Adipocyte (in vitro differentiated cells): ENCODE measurements at regions not wholly inside any gene's neighbourhood (a gene's known extent, or its start where the extent isn't known, plus 50 kb on each side); places are given as distances from the start of the nearest gene placed in this dataset.
"Not testable (repeated sequence)": the region's sequence is repeated elsewhere in the genome, so short reads cannot be mapped to it uniquely, and the experiment has no call there.

ENCODE experiments used
- DNase-seq: peaks from one replicate; pipeline ENCODE4 v3.0.0-alpha.2; 2015; ENCODE audit warnings: low read depth
- H3K27me3 ChIP-seq: replicated peaks from 2 replicates; pipeline ENCODE4 v1.7.0; 2013; ENCODE audit warnings: mild to moderate bottlenecking, low read length, moderate library complexity; ENCODE audit not compliant: control insufficient read depth, insufficient read depth
- H3K36me3 ChIP-seq: 2 replicates; pipeline ENCODE4 v1.7.0; 2013; ENCODE audit warnings: low read length, mild to moderate bottlenecking, moderate library complexity; ENCODE audit not compliant: control insufficient read depth, insufficient read depth, severe bottlenecking
- H3K4me1 ChIP-seq: 2 replicates; pipeline ENCODE4 v1.7.0; 2013; ENCODE audit warnings: mild to moderate bottlenecking, low read length, moderate library complexity; ENCODE audit not compliant: control insufficient read depth, insufficient read depth
- H3K4me3 ChIP-seq: 2 replicates; pipeline ENCODE4 v1.7.0; 2013; ENCODE audit warnings: mild to moderate bottlenecking, low read length, moderate library complexity
- H3K9ac ChIP-seq: 2 replicates; pipeline ENCODE4 v1.7.0; 2013; ENCODE audit warnings: mild to moderate bottlenecking, low read length, moderate library complexity
- H3K9me3 ChIP-seq: 2 replicates; pipeline ENCODE4 v1.7.0; 2013; ENCODE audit warnings: mild to moderate bottlenecking, low read length, moderate library complexity; ENCODE audit not compliant: control insufficient read depth

- Histone ChIP-seq H3K9me3 (peaks cover 10% of the 10 kb centered on the region), H3K27me3 (no peaks in the 10 kb centered on the region), H3K9ac (no peak overlapping the region), H3K36me3 (no peaks in the 10 kb centered on the region), H3K4me1 (no peaks in the 10 kb centered on the region), H3K4me3 (no peak overlapping the region)
- no peak for DNase-seq
Measured at GRCh38 chr10:21110358-21110757, 213.2 kb upstream of the NEBL start.

GRCh38 chr10:21106931-21107330, 209.8 kb upstream of the NEBL start:
- not testable (repeated sequence) for H3K9ac ChIP-seq, H3K27me3 ChIP-seq, H3K4me3 ChIP-seq, H3K4me1 ChIP-seq, DNase-seq, H3K36me3 ChIP-seq, H3K9me3 ChIP-seq

- H3K36me3 ChIP-seq, H3K27me3 ChIP-seq, H3K4me1 ChIP-seq, DNase-seq, H3K9me3 ChIP-seq, H3K9ac ChIP-seq, H3K4me3 ChIP-seq: not testable (repeated sequence)
Measured at GRCh38 chr10:21105331-21105730, 208.2 kb upstream of the NEBL start.

DNA sequence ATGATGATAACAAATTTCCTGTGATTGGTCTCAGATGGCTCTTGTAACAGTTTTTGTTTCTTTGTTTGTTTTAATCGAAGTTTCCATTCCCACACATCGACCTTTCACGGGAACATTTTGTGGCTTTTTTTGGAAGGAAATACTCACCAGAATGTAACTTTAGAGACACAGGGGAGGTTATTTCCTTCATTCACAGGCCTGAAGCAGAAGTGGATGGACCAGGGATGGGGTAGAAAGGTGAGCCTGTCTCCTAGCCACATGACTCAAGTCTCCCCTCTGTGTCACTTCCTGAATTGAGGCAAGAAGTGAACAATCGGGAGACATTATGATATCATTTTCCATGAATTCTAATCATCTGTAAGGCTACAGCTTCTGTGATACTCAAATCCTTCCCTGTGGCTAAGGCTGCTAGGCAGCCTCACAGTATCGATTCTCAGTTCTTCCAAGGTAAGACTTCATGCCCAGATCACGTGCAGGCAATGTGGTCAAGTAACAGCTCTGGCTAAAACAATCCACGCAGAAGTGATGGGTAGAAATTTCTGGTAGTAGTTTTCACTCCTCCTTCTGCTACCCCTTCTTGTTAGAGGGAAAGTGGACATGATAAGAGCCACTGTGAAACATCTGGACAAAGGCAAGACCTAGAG, 203.9 kb upstream of the NEBL start:
- Histone ChIP-seq H3K4me1 (peaks cover 17% of the 10 kb centered on the region), H3K36me3 (no peaks in the 10 kb centered on the region), H3K4me3 (peak overlapping the region; percentile 36), H3K9ac (peak overlapping the region; percentile 28), H3K9me3 (no peaks in the 10 kb centered on the region), H3K27me3 (no peaks in the 10 kb centered on the region)
- no peak for DNase-seq

GRCh38 chr10:21100190-21100589, 203.1 kb upstream of the NEBL start:
- no peaks in the 10 kb centered on the region for H3K9me3 ChIP-seq
- H3K4me3 ChIP-seq: no peak overlapping the region
- H3K4me1 ChIP-seq: peaks cover 17% of the 10 kb centered on the region
- peak overlapping the region; percentile 28 for H3K9ac ChIP-seq
- H3K27me3 ChIP-seq: no peaks in the 10 kb centered on the region
- H3K36me3 ChIP-seq: no peaks in the 10 kb centered on the region
- no peak for DNase-seq

DNA sequence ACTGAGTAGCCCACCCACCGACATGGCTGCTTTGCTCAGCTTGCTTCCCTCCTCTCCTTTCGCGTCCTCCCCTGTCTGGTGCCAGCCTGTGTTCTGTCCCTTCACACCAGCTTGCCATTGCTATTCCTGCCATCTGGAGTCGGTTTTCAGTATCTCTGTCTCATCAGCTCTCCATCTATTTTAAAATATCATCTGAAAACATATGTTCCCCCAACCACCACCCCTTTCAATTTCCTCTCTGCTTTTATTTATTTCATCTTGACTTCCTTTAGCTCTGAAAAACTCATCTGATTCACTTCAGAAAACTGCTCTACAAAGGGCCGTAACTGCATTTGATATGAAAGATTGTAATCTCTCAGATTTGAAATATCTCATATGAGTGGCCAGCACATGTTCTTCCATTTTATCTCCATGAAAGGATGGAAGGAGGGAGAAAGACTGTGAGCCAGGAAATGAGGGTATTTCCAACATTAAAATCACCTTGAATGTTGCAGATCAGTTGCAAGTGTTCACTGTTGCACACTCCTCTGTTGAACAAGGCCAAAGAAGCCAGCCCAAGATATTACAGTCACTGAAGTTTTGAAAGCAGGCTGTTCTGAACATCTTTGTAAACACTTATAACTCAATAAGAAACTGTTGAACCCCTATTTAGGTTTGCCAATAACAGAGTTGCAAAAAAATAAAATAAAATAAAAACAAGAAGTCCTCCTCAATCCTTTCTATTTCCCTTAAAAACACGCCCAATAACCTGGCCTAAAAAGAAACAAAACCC, 202.4 kb upstream of the NEBL start:
- no peaks in the 10 kb centered on the region for H3K27me3 ChIP-seq
- no peaks in the 10 kb centered on the region for H3K36me3 ChIP-seq
- H3K9ac ChIP-seq: no peak overlapping the region
- H3K4me1 ChIP-seq: peaks cover 17% of the 10 kb centered on the region
- no peaks in the 10 kb centered on the region for H3K9me3 ChIP-seq
- no peak for DNase-seq
- no peak overlapping the region for H3K4me3 ChIP-seq

DNA sequence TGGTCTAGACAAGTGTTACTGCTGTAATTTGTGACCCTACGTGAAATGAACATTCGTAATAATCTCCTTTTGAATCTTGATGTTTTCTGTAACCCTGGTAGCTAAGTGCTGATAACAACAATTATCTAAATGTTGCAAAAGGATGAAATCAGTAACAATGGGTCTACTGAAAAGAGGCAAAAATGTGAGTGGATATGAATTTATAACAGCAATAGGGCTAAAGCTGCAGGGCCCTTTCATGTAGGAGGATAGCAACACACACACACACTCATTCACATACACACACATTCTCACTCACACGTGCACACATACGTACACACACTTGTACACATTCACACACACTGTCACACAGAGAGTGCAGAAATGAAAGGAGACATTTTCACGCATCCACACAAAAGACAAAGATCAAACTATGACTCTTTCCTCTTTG, 200.8 kb upstream of the NEBL start:
- Histone ChIP-seq H3K9ac (no peak overlapping the region), H3K9me3 (no peaks in the 10 kb centered on the region), H3K27me3 (no peaks in the 10 kb centered on the region), H3K4me3 (no peak overlapping the region), H3K36me3 (no peaks in the 10 kb centered on the region), H3K4me1 (peaks cover 20% of the 10 kb centered on the region)
- no peak for DNase-seq

- DNase-seq: no peak
- no peaks in the 10 kb centered on the region for H3K27me3 ChIP-seq
- H3K4me3 ChIP-seq: no peak overlapping the region
- H3K4me1 ChIP-seq: peaks cover 21% of the 10 kb centered on the region
- H3K9ac ChIP-seq: no peak overlapping the region
- no peaks in the 10 kb centered on the region for H3K36me3 ChIP-seq
- H3K9me3 ChIP-seq: no peaks in the 10 kb centered on the region
Measured at GRCh38 chr10:21095494-21096055, 198.5 kb upstream of the NEBL start.

- H3K9me3 ChIP-seq: no peaks in the 10 kb centered on the region
- no peak for DNase-seq
- peaks cover 16% of the 10 kb centered on the region for H3K4me1 ChIP-seq
- no peaks in the 10 kb centered on the region for H3K36me3 ChIP-seq
- no peak overlapping the region for H3K9ac ChIP-seq
- no peak overlapping the region for H3K4me3 ChIP-seq
- H3K27me3 ChIP-seq: no peaks in the 10 kb centered on the region
Measured at GRCh38 chr10:21095073-21095472, 198.0 kb upstream of the NEBL start.

DNA sequence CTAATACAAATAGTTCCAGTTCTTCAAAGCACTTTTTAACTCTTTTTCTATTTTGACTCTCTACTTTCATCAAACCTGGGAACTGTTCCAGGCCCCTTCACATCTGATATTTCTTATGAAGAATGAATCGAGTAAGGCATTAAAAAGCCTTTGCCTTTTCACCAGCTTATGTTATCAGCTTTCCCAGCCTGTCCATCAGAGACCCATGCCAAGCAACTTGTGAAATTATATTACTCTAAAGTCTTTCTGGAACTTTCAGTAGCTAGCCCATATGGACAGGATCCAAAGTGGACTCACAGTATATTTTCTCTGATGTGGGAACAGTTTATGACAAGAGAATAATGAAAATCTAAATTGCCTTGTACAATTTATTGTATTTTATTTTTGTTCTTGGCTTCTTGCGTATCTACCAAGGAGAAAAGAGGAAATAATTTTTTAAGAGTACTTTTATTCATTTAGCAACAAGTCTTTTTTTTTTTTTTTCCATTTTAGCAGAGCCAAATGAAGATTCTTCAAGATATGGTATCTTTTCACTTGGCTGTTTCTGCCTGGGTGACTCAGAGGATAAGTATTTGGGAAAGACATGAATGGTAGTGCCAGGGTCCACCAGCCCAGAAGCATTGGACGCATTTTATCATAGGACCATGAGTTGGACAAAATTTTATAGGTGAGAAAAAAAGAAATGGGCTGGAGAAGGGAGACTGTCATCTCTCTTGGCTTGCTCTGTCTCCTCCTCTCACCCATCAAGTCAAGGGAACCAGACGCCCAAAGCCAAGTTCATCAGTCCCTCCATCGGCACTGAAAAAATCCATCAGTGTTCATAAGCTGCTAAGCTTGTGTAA, 195.8 kb upstream of the NEBL start:
- no peaks in the 10 kb centered on the region for H3K36me3 ChIP-seq
- no peaks in the 10 kb centered on the region for H3K9me3 ChIP-seq
- no peak for DNase-seq
- H3K27me3 ChIP-seq: no peaks in the 10 kb centered on the region
- H3K9ac ChIP-seq: no peak overlapping the region
- peaks cover 12% of the 10 kb centered on the region for H3K4me1 ChIP-seq
- no peak overlapping the region for H3K4me3 ChIP-seq

DNA sequence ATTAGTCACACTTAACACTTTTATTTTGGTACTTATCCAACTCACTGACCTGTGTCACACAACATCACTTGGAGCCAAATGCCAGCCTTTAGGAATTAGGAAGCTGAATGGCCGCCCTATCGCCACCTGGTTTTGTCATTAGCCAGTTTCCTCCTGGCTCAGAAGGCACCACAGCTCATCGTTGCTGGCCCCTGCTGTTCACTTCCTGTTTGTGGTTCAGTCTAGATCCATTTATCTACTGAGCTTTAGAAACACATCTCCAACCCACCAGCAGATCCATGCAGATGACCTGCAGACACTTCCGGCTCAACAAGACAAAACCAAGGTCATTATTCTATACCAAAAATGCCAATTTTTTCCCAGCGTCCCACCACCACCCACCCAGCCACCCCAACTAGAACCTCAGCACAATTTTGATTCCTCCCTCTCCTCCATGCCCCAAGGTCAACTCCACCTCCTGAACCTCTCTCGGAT, 193.5 kb upstream of the NEBL start:
- peaks cover 7% of the 10 kb centered on the region for H3K4me1 ChIP-seq
- H3K9me3 ChIP-seq: no peaks in the 10 kb centered on the region
- no peaks in the 10 kb centered on the region for H3K36me3 ChIP-seq
- no peaks in the 10 kb centered on the region for H3K27me3 ChIP-seq
- no peak overlapping the region for H3K4me3 ChIP-seq
- no peak for DNase-seq
- H3K9ac ChIP-seq: no peak overlapping the region
